SU-DHL-6 (cell line): ENCODE measurements at regions not wholly inside any gene's neighbourhood (a gene's known extent, or its start where the extent isn't known, plus 50 kb on each side); places are given as distances from the start of the nearest gene placed in this dataset.

Experiments
- CTCF ChIP-seq: fragments of 200-600 bp; sonication (generic); IDR thresholded peaks from one replicate; pipeline ENCODE4 v1.5.1; 2017; ENCODE audit warnings: antibody characterized with exemption, mild to moderate bottlenecking, low read length, moderate library complexity; ENCODE audit not compliant: insufficient read depth, poor library complexity, severe bottlenecking
- EZH2phosphoT487 ChIP-seq: fragments of 200-600 bp; sonication (generic), shearing (Covaris generic); conservative IDR thresholded peaks from 2 replicates; pipeline ENCODE4 v1.6.1; 2018; ENCODE audit warnings: mild to moderate bottlenecking, antibody characterized with exemption, low read length, moderate library complexity, mixed read lengths

- TF ChIP-seq CTCF (no peak), EZH2phosphoT487 (no peak)
Measured at GRCh38 chr4:57866468-57867171, 756.4 kb upstream of the IGFBP7 start.
